ENCODE measurements at regions not wholly inside any gene's neighbourhood (a gene's known extent, or its start where the extent isn't known, plus 50 kb on each side); places are given as distances from the start of the nearest gene placed in this dataset.
A peak's percentile ranks its signal among the peaks of the same experiment; 100 is the strongest.

GRCh38 chr14:100638211-100638855 lies 51.1 kb upstream of the BEGAIN start:
- DNase-seq (ENCODE audit: insufficient read length, low spot score) = no peak
- no peak for TF ChIP-seq POLR2A (IDR thresholded peaks at IDR 0.05; ENCODE audit: low read depth, low read length)
- FAIRE-seq = no peak

DNA sequence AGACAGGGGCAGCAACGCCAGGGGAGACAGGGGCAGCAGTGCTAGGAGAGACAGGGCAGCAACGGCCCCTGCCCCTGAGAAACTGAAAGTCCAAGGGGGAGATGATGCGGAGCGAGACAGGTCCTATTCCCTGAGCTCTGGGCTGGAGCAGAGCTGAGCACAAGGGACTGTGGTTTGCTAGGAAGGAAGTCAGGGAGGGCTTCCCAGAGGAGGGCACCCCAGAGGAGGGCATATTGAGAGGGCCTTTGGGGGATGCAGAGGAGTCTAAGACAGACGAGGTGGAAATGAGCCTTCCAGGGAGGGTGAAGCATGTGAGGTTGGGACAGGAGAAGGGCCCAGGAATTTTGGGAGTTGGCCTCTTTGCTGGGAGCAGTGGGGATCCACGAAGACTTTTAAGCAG lies 52.1 kb upstream of the BEGAIN start:
- DNase-seq (ENCODE audit: insufficient read length, low spot score) (no peak), FAIRE-seq (no peak)
- no peak for TF ChIP-seq POLR2A (IDR thresholded peaks at IDR 0.05; ENCODE audit: low read depth, low read length)

DNA sequence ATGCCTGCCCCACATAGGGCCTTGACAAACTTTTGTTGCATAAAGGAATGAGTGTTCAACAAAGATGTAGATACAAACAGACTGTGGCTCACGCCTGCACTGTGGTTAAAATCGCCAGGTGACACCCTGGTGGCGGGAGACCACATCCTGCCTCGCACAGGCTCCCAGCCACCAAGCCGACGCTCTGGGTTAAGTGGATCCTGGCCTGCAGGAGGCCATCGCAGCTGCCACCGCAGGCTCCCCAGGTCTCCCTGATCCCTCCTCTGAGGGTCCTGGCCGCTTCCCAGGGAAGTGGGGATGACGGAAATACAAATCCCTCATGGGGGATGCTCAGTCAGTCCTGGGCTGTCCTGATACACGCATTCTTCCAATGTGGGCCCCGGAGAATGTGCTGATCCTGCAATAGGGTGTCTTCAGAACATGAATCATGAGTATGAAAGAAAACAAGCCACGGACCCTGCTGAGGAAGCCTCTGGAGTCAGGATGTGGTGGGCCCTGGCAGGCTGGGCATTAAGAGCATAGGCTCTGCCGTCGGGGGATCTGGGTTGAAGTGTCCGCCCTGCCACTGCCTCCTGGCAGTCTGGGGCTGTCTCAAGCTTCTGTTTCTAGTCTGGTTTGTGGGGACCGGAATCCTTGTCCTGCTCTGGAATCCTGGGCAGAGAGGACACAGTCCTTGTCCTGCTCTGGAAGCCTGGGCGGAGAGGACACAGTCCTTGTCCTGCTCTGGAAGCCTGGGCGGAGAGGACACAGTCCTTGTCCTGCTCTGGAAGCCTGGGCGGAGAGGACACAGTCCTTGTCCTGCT lies 53.5 kb upstream of the BEGAIN start:
- no peak for FAIRE-seq
- no peak for DNase-seq (ENCODE audit: insufficient read length, low spot score)
- TF ChIP-seq POLR2A (IDR thresholded peaks at IDR 0.05; ENCODE audit: low read depth, low read length) = no peak

DNA sequence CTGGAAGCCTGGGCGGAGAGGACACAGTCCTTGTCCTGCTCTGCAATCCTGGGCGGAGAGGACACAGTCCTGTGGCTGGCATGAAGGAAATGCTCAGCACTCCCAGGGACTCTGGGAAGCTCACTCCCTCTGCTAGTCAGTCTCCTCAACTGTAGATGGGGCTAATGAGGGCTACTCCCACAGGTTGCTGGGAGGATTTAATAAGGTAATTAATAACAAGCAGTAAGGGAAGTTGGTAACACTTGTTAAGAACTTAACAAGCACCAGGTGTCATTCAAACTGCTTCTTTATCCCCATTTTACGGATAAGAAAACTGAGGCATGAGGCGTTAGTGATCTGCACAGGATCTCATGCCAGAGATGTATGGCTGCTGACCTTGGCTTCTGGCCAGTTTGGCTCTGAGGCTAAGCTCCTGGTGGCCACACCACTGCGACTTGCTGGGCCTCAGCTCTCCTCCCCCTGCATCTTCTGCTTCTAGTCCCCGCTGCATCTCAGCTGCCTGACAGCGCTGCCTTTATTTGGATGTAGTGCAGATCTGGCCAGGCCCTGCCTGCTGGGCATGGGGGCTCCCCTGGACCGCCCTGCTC lies 54.1 kb upstream of the BEGAIN start:
- no peak for DNase-seq (ENCODE audit: insufficient read length, low spot score)
- no peak for TF ChIP-seq POLR2A (IDR thresholded peaks at IDR 0.05; ENCODE audit: low read depth, low read length)
- FAIRE-seq = no peak

- no peak for DNase-seq (ENCODE audit: insufficient read length, low spot score)
- no peak for TF ChIP-seq POLR2A (IDR thresholded peaks at IDR 0.05; ENCODE audit: low read depth, low read length)
- no peak for FAIRE-seq
These were observed 56.2 kb upstream of the BEGAIN start for GRCh38 chr14:100643426-100643825.

GRCh38 chr14:100644383-100644782 lies 57.2 kb upstream of the BEGAIN start:
- TF ChIP-seq POLR2A (IDR thresholded peaks at IDR 0.05; ENCODE audit: low read depth, low read length) = no peak
- DNase-seq (ENCODE audit: insufficient read length, low spot score) = no peak
- no peak for FAIRE-seq

- no peak for TF ChIP-seq POLR2A (IDR thresholded peaks at IDR 0.05; ENCODE audit: low read depth, low read length)
- DNase-seq (ENCODE audit: insufficient read length, low spot score) (no peak), FAIRE-seq (no peak)
These were observed 57.6 kb upstream of the BEGAIN start for GRCh38 chr14:100644784-100645183.

- TF ChIP-seq POLR2A (IDR thresholded peaks at IDR 0.05; ENCODE audit: low read depth, low read length) = no peak
- FAIRE-seq (peak; percentile 94), DNase-seq (ENCODE audit: insufficient read length, low spot score) (peak; percentile 95)
These were observed 58.2 kb upstream of the BEGAIN start for GRCh38 chr14:100645196-100645981.

- FAIRE-seq (no peak), DNase-seq (ENCODE audit: insufficient read length, low spot score) (no peak)
- TF ChIP-seq POLR2A (IDR thresholded peaks at IDR 0.05; ENCODE audit: low read depth, low read length) = no peak
These were observed 58.7 kb upstream of the BEGAIN start for GRCh38 chr14:100645982-100646314.

DNA sequence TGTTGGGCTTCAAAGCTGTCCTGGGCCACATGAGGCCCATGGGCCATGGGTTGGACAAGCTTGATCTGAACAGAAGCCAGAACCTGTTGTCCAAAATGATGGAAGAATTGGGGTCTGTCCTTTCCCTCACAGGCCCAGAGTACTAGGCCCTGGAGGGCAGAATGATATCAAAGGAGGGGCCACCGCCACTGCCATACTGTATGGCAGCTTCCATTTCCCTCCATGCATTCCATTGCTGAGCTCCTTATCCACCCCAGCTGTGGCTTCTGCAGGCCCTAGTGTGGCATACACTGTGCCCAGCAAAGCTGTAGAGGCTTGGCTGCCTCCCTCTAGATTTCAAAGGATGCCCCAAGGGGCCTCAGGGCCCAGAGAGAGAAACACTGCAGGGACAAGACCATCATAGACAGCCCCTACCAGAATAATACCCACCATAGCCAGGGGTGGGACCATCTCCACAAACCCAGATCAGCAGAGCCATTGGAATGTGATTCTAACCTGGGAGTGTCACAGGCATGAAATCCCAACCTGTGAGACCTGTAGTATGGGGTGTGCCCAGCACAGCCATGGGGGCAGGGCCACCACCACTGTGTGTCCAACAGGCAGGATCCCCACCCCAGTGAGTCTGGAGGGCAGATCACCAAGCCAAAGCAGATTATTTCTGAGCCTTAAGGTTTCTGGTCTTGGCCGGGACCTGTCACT lies 61.4 kb upstream of the BEGAIN start:
- FAIRE-seq (no peak), DNase-seq (ENCODE audit: insufficient read length, low spot score) (no peak)
- TF ChIP-seq POLR2A (IDR thresholded peaks at IDR 0.05; ENCODE audit: low read depth, low read length) = no peak

DNA sequence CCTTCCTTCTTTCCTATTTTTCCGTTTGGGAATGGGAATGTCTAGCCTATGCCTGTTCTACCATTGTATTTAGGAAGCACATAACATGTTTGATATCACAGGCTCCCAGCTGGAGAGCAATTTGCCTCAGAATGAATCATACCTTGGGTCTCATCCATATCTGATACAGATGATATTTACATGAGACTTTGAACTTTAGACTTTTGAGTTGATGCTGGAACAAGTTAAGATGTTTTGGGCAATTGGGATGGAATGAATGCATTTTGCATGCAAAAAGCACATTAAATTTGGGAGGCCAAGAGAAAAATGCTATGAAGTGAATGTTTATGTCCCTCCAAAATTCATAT lies 61.9 kb upstream of the BEGAIN start:
- no peak for DNase-seq (ENCODE audit: insufficient read length, low spot score)
- peak; percentile 58 for FAIRE-seq
- TF ChIP-seq POLR2A (IDR thresholded peaks at IDR 0.05; ENCODE audit: low read depth, low read length) = no peak

DNA sequence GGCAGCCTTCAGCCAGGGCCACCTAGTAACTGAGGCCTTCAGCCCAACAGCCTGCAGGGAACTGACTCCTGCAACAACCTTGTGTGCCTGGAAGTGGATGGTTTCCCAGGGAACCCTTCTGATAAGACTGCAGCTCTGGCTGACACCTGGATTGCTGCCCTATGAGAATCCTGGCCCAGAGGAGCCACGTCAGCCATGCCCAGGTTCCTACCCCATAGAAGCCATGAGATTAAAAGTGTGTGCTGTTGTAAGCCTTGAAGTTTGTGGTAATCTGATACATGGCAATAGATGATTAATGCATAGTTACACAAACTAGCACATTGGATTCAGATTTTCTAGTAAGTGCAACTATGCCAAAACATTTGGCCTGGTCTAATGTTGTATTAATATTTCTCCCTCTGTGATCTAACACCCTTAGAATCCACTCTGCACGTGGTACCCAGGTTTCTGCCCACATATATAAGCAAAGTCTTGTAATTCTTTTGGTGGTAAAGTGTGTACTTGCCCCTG lies 64.8 kb upstream of the BEGAIN start:
- no peak for FAIRE-seq
- no peak for TF ChIP-seq POLR2A (IDR thresholded peaks at IDR 0.05; ENCODE audit: low read depth, low read length)
- DNase-seq (ENCODE audit: insufficient read length, low spot score) = no peak

GRCh38 chr14:100652744-100653143 lies 65.5 kb upstream of the BEGAIN start:
- no peak for TF ChIP-seq POLR2A (IDR thresholded peaks at IDR 0.05; ENCODE audit: low read depth, low read length)
- FAIRE-seq (no peak), DNase-seq (ENCODE audit: insufficient read length, low spot score) (no peak)
